Neural progenitor cell (in vitro differentiated cells): ENCODE measurements at regions not wholly inside any gene's neighbourhood (a gene's known extent, or its start where the extent isn't known, plus 50 kb on each side); places are given as distances from the start of the nearest gene placed in this dataset.
"Not testable (repeated sequence)": the region's sequence is repeated elsewhere in the genome, so short reads cannot be mapped to it uniquely, and the experiment has no call there.

Source experiments
- DNase-seq: peaks from one replicate; pipeline ENCODE4 v3.0.0-alpha.2; 2016; ENCODE audit warnings: low spot score
- H2AFZ ChIP-seq: fragments of 200-600 bp; sonication (generic); replicated peaks from 2 replicates; pipeline ENCODE4 v1.6.1; 2016; ENCODE audit warnings: antibody characterized with exemption
- H3F3A ChIP-seq: fragments of 200-600 bp; sonication (generic); 2 replicates; pipeline ENCODE4 v1.6.1; 2016; ENCODE audit warnings: antibody characterized with exemption, low read depth
- H3K27ac ChIP-seq: fragments of 200-600 bp; sonication (generic); 2 replicates; pipeline ENCODE4 v1.5.1; 2016; ENCODE audit warnings: mild to moderate bottlenecking
- H3K27me3 ChIP-seq: fragments of 200-600 bp; sonication (generic); 2 replicates; pipeline ENCODE4 v1.6.1; 2016; ENCODE audit warnings: mild to moderate bottlenecking, moderate library complexity
- H3K36me3 ChIP-seq: fragments of 200-600 bp; sonication (generic); 2 replicates; pipeline ENCODE4 v1.5.1; 2016
- H3K4me1 ChIP-seq: fragments of 200-600 bp; sonication (generic); 2 replicates; pipeline ENCODE4 v1.6.1; 2016; ENCODE audit warnings: mixed run types
- H3K4me2 ChIP-seq: fragments of 200-600 bp; sonication (generic); 2 replicates; pipeline ENCODE4 v1.6.1; 2016
- H3K4me3 ChIP-seq: fragments of 200-600 bp; sonication (generic); 2 replicates; pipeline ENCODE4 v1.5.1; 2016
- H3K79me2 ChIP-seq: fragments of 200-600 bp; sonication (generic); 2 replicates; pipeline ENCODE4 v1.6.1; 2016; ENCODE audit warnings: low read depth
- H3K9ac ChIP-seq: fragments of 200-600 bp; sonication (generic); 2 replicates; pipeline ENCODE4 v1.6.1; 2016
- H3K9me3 ChIP-seq: fragments of 200-600 bp; sonication (generic); 2 replicates; pipeline ENCODE4 v1.5.1; 2016; ENCODE audit warnings: low read depth
- H4K20me1 ChIP-seq: fragments of 200-600 bp; sonication (generic); 2 replicates; pipeline ENCODE4 v1.6.1; 2016; ENCODE audit warnings: low read depth
- H3K27ac Mint-ChIP-seq: 3 replicates; pipeline ENCODE4 v1.8.0; 2021; ENCODE audit warnings: mixed read lengths
- H3K27me3 Mint-ChIP-seq: 2 replicates; pipeline ENCODE4 v1.8.0; 2022; ENCODE audit warnings: low read depth, mild to moderate bottlenecking, inconsistent platforms, moderate library complexity, mixed read lengths; ENCODE audit not compliant: insufficient read depth
- H3K36me3 Mint-ChIP-seq: 3 replicates; pipeline ENCODE4 v1.8.0; 2021; ENCODE audit warnings: mixed read lengths
- H3K4me1 Mint-ChIP-seq: 3 replicates; pipeline ENCODE4 v1.8.0; 2021; ENCODE audit warnings: mixed read lengths
- H3K4me3 Mint-ChIP-seq: 3 replicates; pipeline ENCODE4 v1.8.0; 2021; ENCODE audit warnings: mild to moderate bottlenecking, moderate library complexity, mixed read lengths
- H3K9me3 Mint-ChIP-seq: 3 replicates; pipeline ENCODE4 v1.8.0; 2020; ENCODE audit warnings: mixed read lengths
- EZH2 ChIP-seq: fragments of 200-600 bp; sonication (generic); IDR thresholded peaks from 2 replicates; pipeline ENCODE4 v1.6.1; 2017; ENCODE audit warnings: antibody characterized with exemption, mild to moderate bottlenecking, moderate library complexity
- EZH2phosphoT487 ChIP-seq: fragments of 200-600 bp; sonication (generic); IDR thresholded peaks from 2 replicates; pipeline ENCODE4 v1.6.1; 2017; ENCODE audit warnings: antibody characterized with exemption
- TF ChIP-seq, protein P1 (sequence below): fragments of 200-600 bp; sonication (generic); IDR thresholded peaks from 2 replicates; pipeline ENCODE4 v1.5.1; 2017; ENCODE audit warnings: antibody characterized with exemption, mild to moderate bottlenecking

DNA sequence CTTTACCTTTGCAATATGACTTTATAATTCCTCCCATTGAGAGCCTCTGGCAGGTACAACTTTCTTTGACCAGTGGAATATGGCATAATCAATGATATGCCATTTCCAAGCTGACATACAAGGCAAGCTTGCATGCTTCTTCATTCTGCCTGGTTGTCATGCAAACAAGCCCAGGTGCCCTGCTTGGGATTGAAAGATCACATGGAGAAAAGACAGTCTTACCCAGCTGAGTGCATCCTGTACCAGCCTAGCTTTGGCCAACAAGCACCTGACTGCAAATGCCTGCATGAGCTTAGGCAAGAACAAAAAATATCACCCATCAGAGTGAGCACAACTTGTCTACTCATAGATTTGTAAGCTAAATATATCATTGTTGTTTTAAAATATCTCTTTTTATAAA lies 82.9 kb upstream of the KCND2 start:
- no peaks in the 10 kb centered on the region for H3K79me2 ChIP-seq
- no peak overlapping the region for H3K9ac ChIP-seq
- DNase-seq = peak; percentile 17
- TF ChIP-seq EZH2 = no peak
- TF ChIP-seq, protein P1, sequence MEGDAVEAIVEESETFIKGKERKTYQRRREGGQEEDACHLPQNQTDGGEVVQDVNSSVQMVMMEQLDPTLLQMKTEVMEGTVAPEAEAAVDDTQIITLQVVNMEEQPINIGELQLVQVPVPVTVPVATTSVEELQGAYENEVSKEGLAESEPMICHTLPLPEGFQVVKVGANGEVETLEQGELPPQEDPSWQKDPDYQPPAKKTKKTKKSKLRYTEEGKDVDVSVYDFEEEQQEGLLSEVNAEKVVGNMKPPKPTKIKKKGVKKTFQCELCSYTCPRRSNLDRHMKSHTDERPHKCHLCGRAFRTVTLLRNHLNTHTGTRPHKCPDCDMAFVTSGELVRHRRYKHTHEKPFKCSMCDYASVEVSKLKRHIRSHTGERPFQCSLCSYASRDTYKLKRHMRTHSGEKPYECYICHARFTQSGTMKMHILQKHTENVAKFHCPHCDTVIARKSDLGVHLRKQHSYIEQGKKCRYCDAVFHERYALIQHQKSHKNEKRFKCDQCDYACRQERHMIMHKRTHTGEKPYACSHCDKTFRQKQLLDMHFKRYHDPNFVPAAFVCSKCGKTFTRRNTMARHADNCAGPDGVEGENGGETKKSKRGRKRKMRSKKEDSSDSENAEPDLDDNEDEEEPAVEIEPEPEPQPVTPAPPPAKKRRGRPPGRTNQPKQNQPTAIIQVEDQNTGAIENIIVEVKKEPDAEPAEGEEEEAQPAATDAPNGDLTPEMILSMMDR = no peak
- no peak for TF ChIP-seq EZH2phosphoT487
- H4K20me1 ChIP-seq = no peaks in the 10 kb centered on the region
- no peak overlapping the region for H3K4me3 Mint-ChIP-seq
- H3F3A ChIP-seq = peaks cover 17% of the 10 kb centered on the region
- no peak overlapping the region for H2AFZ ChIP-seq
- no peaks in the 10 kb centered on the region for H3K27me3 ChIP-seq
- H3K27ac ChIP-seq = peak overlapping the region; percentile 90
- H3K36me3 ChIP-seq = no peaks in the 10 kb centered on the region
- no peaks in the 10 kb centered on the region for H3K9me3 Mint-ChIP-seq
- no peaks in the 10 kb centered on the region for H3K4me1 Mint-ChIP-seq
- no peaks in the 10 kb centered on the region for H3K27me3 Mint-ChIP-seq
- H3K9me3 ChIP-seq = no peaks in the 10 kb centered on the region
- H3K36me3 Mint-ChIP-seq = no peaks in the 10 kb centered on the region
- no peak overlapping the region for H3K27ac Mint-ChIP-seq
- H3K4me3 ChIP-seq = no peak overlapping the region
- peaks cover 22% of the 10 kb centered on the region for H3K4me1 ChIP-seq
- peak overlapping the region; percentile 53 for H3K4me2 ChIP-seq

DNA sequence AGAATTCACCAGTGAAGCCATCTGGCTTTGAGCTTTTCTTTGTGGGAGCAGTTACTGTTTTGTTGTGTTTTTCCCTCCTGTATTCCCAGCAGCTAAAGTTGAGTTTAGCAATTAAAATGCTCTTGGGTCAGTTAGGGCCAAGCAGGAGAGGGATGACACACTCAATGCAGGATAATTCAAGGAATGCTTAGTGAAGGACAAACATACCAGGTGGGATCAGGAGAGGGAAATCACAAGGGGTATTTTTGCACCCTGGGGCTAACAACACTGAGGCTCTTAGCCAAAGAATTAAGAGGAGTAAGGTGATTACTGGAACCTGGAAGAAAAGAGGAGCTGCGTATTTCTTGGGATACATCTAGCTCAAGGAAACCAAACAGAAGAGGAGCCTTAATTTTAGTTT lies 82.4 kb upstream of the KCND2 start:
- no peak overlapping the region for H3K4me3 ChIP-seq
- DNase-seq = peak; percentile 76
- H3K4me2 ChIP-seq = peak overlapping the region; percentile 53
- TF ChIP-seq, protein P1 = no peak
- TF ChIP-seq EZH2phosphoT487 = peak; percentile 30
- no peaks in the 10 kb centered on the region for H3K36me3 ChIP-seq
- no peak overlapping the region for H2AFZ ChIP-seq
- no peaks in the 10 kb centered on the region for H3K27me3 Mint-ChIP-seq
- H4K20me1 ChIP-seq = no peaks in the 10 kb centered on the region
- no peaks in the 10 kb centered on the region for H3K4me1 Mint-ChIP-seq
- H3K36me3 Mint-ChIP-seq = no peaks in the 10 kb centered on the region
- peaks cover 17% of the 10 kb centered on the region for H3F3A ChIP-seq
- H3K27ac ChIP-seq = peak overlapping the region; percentile 90
- no peaks in the 10 kb centered on the region for H3K9me3 Mint-ChIP-seq
- no peak overlapping the region for H3K4me3 Mint-ChIP-seq
- H3K4me1 ChIP-seq = peaks cover 22% of the 10 kb centered on the region
- no peak overlapping the region for H3K27ac Mint-ChIP-seq
- H3K79me2 ChIP-seq = no peaks in the 10 kb centered on the region
- H3K9ac ChIP-seq = no peak overlapping the region
- H3K27me3 ChIP-seq = no peaks in the 10 kb centered on the region
- H3K9me3 ChIP-seq = no peaks in the 10 kb centered on the region

DNA sequence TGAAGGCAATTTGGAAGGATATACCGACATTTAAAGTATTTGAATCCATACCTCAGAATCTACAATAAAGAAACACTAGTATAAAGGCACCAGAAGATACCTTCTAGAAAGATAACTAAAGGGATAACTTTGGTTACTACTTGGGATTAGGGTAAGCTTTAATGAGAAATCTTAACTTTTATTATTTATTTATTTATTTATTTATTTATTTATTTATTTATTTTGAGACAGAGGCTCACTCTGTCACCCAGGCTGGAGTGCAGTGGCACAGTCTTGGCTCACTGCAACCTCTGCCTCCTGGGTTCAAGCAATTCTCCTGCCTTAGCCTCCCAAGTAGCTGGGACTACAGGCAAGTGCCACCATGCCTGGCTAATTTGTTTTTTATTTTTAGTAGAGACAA lies 81.6 kb upstream of the KCND2 start:
- H3K9me3 Mint-ChIP-seq, H3K27ac Mint-ChIP-seq, H2AFZ ChIP-seq, H3K27me3 ChIP-seq, DNase-seq, H3K4me1 Mint-ChIP-seq, H3K36me3 Mint-ChIP-seq, H3K9ac ChIP-seq, H4K20me1 ChIP-seq, H3K4me2 ChIP-seq, H3K4me3 Mint-ChIP-seq, H3K36me3 ChIP-seq, H3K4me3 ChIP-seq, H3K27ac ChIP-seq, H3K79me2 ChIP-seq, H3K9me3 ChIP-seq, H3K27me3 Mint-ChIP-seq: not testable (repeated sequence)
- Histone ChIP-seq H3F3A (peaks cover 17% of the 10 kb centered on the region), H3K4me1 (peaks cover 22% of the 10 kb centered on the region)

DNA sequence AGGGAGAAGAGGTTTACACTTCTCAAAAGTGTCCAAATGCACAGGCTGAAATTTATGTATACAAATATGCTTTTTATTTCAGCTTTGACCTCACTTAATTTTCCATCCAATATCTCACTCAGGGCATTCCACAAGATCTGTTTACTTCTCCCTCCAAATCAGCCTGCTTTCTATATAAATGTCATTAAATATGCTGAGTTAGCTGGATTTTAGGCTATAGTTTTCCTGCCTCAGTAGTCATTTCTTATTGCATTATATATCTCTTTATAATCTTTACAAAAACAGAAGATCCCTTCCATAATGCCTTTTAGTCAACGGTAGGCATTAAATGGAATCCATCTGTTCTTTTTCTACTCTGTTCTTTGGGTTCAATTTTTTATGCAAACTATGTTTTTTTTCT lies 71.7 kb upstream of the KCND2 start:
- Histone ChIP-seq H3K9ac (no peak overlapping the region), H3K4me2 (no peak overlapping the region), H3K4me3 (no peak overlapping the region), H3K4me1 (no peaks in the 10 kb centered on the region), H3K27ac (no peak overlapping the region), H3K9me3 (no peaks in the 10 kb centered on the region), H3F3A (no peaks in the 10 kb centered on the region), H3K36me3 (no peaks in the 10 kb centered on the region), H3K79me2 (no peaks in the 10 kb centered on the region), H2AFZ (no peak overlapping the region), H4K20me1 (no peaks in the 10 kb centered on the region), H3K27me3 (no peaks in the 10 kb centered on the region)
- Mint-ChIP-seq H3K4me3 (no peak overlapping the region), H3K27me3 (no peaks in the 10 kb centered on the region), H3K27ac (no peak overlapping the region), H3K9me3 (no peaks in the 10 kb centered on the region), H3K4me1 (no peaks in the 10 kb centered on the region), H3K36me3 (no peaks in the 10 kb centered on the region)
- TF ChIP-seq EZH2phosphoT487 = no peak
- TF ChIP-seq, protein P1 = no peak
- TF ChIP-seq EZH2 = no peak
- no peak for DNase-seq
